ENCODE measurements at regions not wholly inside any gene's neighbourhood (a gene's known extent, or its start where the extent isn't known, plus 50 kb on each side); places are given as distances from the start of the nearest gene placed in this dataset.
"Not testable (repeated sequence)": the region's sequence is repeated elsewhere in the genome, so short reads cannot be mapped to it uniquely, and the experiment has no call there.

DNA sequence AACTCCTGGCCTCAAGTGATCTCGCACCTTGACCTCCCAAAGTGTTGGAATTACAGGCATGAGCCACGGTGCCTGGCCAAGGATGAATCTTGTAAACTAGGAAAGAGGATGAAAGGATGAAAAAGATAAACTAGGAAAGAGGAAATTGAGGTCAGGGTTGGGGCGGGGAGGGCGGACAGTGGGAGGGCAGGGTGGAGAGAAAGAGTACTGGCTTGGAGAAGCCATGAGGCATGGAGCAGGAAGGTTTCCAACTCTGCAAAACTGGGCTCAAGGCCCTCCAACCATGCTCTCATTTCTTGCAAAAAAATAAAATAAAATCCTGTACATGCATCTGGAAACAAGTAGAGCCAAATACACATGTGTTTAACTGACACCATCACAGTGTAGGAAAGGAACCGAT is 256.6 kb upstream of the SGK1 start:
- H3K4me3 ChIP-seq (ENCODE audit: extremely low read depth in 1 of 4, insufficient read depth in 2 of 4, low read depth in 3 of 4, low read length in 4 of 4) = no peak overlapping the region
- H3K4me2 ChIP-seq (ENCODE audit: insufficient read depth in 1 of 2, low read depth in 2 of 2, low read length in 2 of 2) = no peak overlapping the region
- FAIRE-seq (no peak), DNase-seq (ENCODE audit: low read depth in 1 of 2, low spot score in 2 of 2) (no peak)
- no peak overlapping the region for H3K18ac ChIP-seq (ENCODE audit: extremely low read depth, low read length)
- TF ChIP-seq CHD1 (IDR thresholded peaks at IDR 0.05; ENCODE audit: low read depth, low read length) = no peak
- POLR2A ChIA-PET (ENCODE audit: partially characterized antibody) = no interaction called here
- H2BK20ac ChIP-seq (ENCODE audit: low read length) = no peak overlapping the region
- H3K27ac ChIP-seq (ENCODE audit: low read depth, low read length) = no peak overlapping the region
- H3K56ac ChIP-seq (replicated peaks; ENCODE audit: insufficient read length, low read depth, low read length) = no peak overlapping the region
- no peaks in the 10 kb centered on the region for H3K9me3 ChIP-seq (ENCODE audit: insufficient read depth in 2 of 2, low read depth in 1 of 2, low read length in 1 of 2)
- no peak overlapping the region for H2AK5ac ChIP-seq (ENCODE audit: low read depth, low read length)
- H3K23ac ChIP-seq (ENCODE audit: insufficient read length) = no peak overlapping the region
- no peak overlapping the region for H3K14ac ChIP-seq (ENCODE audit: insufficient read length)
- no peak overlapping the region for H2BK120ac ChIP-seq (replicated peaks; ENCODE audit: low read depth, low read length)
- H2AFZ ChIP-seq (ENCODE audit: low read length) = no peak overlapping the region
- no peaks in the 10 kb centered on the region for H4K20me1 ChIP-seq (replicated peaks in 1 of 2; ENCODE audit: control insufficient read depth in 1 of 2, insufficient read depth in 2 of 2, low read length in 2 of 2)
- no peaks in the 10 kb centered on the region for H3K79me2 ChIP-seq (ENCODE audit: control insufficient read depth in 1 of 2, insufficient read depth in 2 of 2, low read length in 2 of 2)
- no peak overlapping the region for H2BK12ac ChIP-seq (ENCODE audit: low read depth, low read length)
- no peaks in the 10 kb centered on the region for H3K79me1 ChIP-seq (ENCODE audit: low read depth, low read length)
- no peak overlapping the region for H2BK15ac ChIP-seq (ENCODE audit: low read length)
- 88% methylated on average over 4 of the region's 5 CpGs; no CpG with 5 or more reads in 1 of the 2 experiments for WGBS, 2 experiments (ENCODE audit: extremely low coverage in 1 of 2, insufficient coverage in 1 of 2, insufficient read length in 1 of 2, insufficient replicate concordance in 2 of 2, low coverage in 1 of 2, low lambda C conversion rate in 2 of 2, missing lambda C conversion rate in 1 of 2)
- no peak overlapping the region for H3K4ac ChIP-seq (replicated peaks; ENCODE audit: insufficient read length, low read depth, low read length)
- no peak overlapping the region for H2BK5ac ChIP-seq (ENCODE audit: low read depth, low read length)
- H3K36me3 ChIP-seq (ENCODE audit: control insufficient read depth in 2 of 4, insufficient read depth in 4 of 4, low read length in 3 of 4) = no peaks in the 10 kb centered on the region
- no peak overlapping the region for H4K91ac ChIP-seq (replicated peaks; ENCODE audit: insufficient read length, low read length)
- H3K27me3 ChIP-seq (replicated peaks in 1 of 4; ENCODE audit: control insufficient read depth in 3 of 4, extremely low read depth in 1 of 4, insufficient read depth in 3 of 4, low read length in 3 of 4) = no peaks in the 10 kb centered on the region
- H3K23me2 ChIP-seq (ENCODE audit: low read depth, low read length) = no peaks in the 10 kb centered on the region; the same call in 1 of the 2 replicates
- H3K4me1 ChIP-seq (replicated peaks in 1 of 4; ENCODE audit: control insufficient read depth in 3 of 4, insufficient read depth in 4 of 4, low read length in 3 of 4) = no peaks in the 10 kb centered on the region
- H4K8ac ChIP-seq (ENCODE audit: extremely low read depth, insufficient read depth, low read length) = no peak overlapping the region
- no peak overlapping the region for H3K9ac ChIP-seq (replicated peaks in 1 of 4; ENCODE audit: extremely low read depth in 1 of 4, low read depth in 3 of 4, low read length in 3 of 4)
- H4K5ac ChIP-seq (ENCODE audit: insufficient read length, low read depth, low read length) = no peak overlapping the region
- CTCF ChIA-PET (ENCODE audit: partially characterized antibody) = interaction anchor here (0.7 kb wide), 1 partner anchor 145 kb away, joined by 5 read pairs; no protein-coding TSS in a partner anchor

DNA sequence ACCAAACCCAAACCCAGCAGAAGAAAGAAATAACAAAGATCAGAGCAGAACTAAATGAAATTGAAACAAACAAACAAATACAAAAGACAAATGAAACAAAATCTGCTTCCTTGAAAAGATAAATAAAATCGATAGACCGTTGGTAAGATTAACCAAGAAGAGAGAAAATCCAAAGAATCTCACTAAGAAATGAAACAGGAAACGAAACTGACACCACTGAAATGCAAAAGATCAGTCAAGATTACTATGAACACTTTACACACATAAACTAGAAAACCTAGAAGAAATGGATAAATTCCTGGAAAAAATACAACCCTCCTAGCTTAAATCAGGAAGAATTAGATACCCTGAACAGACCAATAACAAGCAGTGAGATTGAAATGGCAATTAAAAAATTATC is 252.1 kb upstream of the SGK1 start:
- CTCF ChIA-PET (ENCODE audit: partially characterized antibody) = not testable (repeated sequence)

More for the DNA sequence above, 252.1 kb upstream of the SGK1 start:
- H4K5ac ChIP-seq (ENCODE audit: insufficient read length, low read depth, low read length); H2BK5ac ChIP-seq (ENCODE audit: low read depth, low read length); H2AK5ac ChIP-seq (ENCODE audit: low read depth, low read length); H3K79me1 ChIP-seq (ENCODE audit: low read depth, low read length); H3K4me1 ChIP-seq (replicated peaks in 1 of 4; ENCODE audit: control insufficient read depth in 3 of 4, insufficient read depth in 4 of 4, low read length in 3 of 4); H3K36me3 ChIP-seq (ENCODE audit: control insufficient read depth in 2 of 4, insufficient read depth in 4 of 4, low read length in 3 of 4); H2BK20ac ChIP-seq (ENCODE audit: low read length); H3K23ac ChIP-seq (ENCODE audit: insufficient read length); H3K56ac ChIP-seq (replicated peaks; ENCODE audit: insufficient read length, low read depth, low read length); DNase-seq (ENCODE audit: low read depth in 1 of 2, low spot score in 2 of 2); H3K4me2 ChIP-seq (ENCODE audit: insufficient read depth in 1 of 2, low read depth in 2 of 2, low read length in 2 of 2); H3K9ac ChIP-seq (replicated peaks in 1 of 4; ENCODE audit: extremely low read depth in 1 of 4, low read depth in 3 of 4, low read length in 3 of 4); H4K20me1 ChIP-seq (replicated peaks in 1 of 2; ENCODE audit: control insufficient read depth in 1 of 2, insufficient read depth in 2 of 2, low read length in 2 of 2); H2AFZ ChIP-seq (ENCODE audit: low read length); H3K27me3 ChIP-seq (replicated peaks in 1 of 4; ENCODE audit: control insufficient read depth in 3 of 4, extremely low read depth in 1 of 4, insufficient read depth in 3 of 4, low read length in 3 of 4); H3K27ac ChIP-seq (ENCODE audit: low read depth, low read length); POLR2A ChIA-PET (ENCODE audit: partially characterized antibody); H2BK15ac ChIP-seq (ENCODE audit: low read length); H4K91ac ChIP-seq (replicated peaks; ENCODE audit: insufficient read length, low read length); H3K18ac ChIP-seq (ENCODE audit: extremely low read depth, low read length); H2BK12ac ChIP-seq (ENCODE audit: low read depth, low read length); H3K4me3 ChIP-seq (ENCODE audit: extremely low read depth in 1 of 4, insufficient read depth in 2 of 4, low read depth in 3 of 4, low read length in 4 of 4); FAIRE-seq; H3K23me2 ChIP-seq (ENCODE audit: low read depth, low read length); H3K4ac ChIP-seq (replicated peaks; ENCODE audit: insufficient read length, low read depth, low read length); H3K79me2 ChIP-seq (ENCODE audit: control insufficient read depth in 1 of 2, insufficient read depth in 2 of 2, low read length in 2 of 2); H2BK120ac ChIP-seq (replicated peaks; ENCODE audit: low read depth, low read length); H4K8ac ChIP-seq (ENCODE audit: extremely low read depth, insufficient read depth, low read length); H3K9me3 ChIP-seq (ENCODE audit: insufficient read depth in 2 of 2, low read depth in 1 of 2, low read length in 1 of 2); H3K14ac ChIP-seq (ENCODE audit: insufficient read length): not testable (repeated sequence)
- 85% methylated on average over 3 of the region's 3 CpGs; no CpG with 5 or more reads in 1 of the 2 experiments for WGBS, 2 experiments (ENCODE audit: extremely low coverage in 1 of 2, insufficient coverage in 1 of 2, insufficient read length in 1 of 2, insufficient replicate concordance in 2 of 2, low coverage in 1 of 2, low lambda C conversion rate in 2 of 2, missing lambda C conversion rate in 1 of 2)
